Loucy (cell line): ENCODE measurements at regions not wholly inside any gene's neighbourhood (a gene's known extent, or its start where the extent isn't known, plus 50 kb on each side); places are given as distances from the start of the nearest gene placed in this dataset.

Experiments
- H2AFZ ChIP-seq: fragments of 200-600 bp; sonication (generic); 2 replicates; pipeline ENCODE4 v1.6.0; 2016; ENCODE audit warnings: antibody characterized with exemption, mild to moderate bottlenecking, low read length, moderate library complexity
- H3F3A ChIP-seq: fragments of 200-600 bp; 2 replicates; pipeline ENCODE4 v1.6.0; 2016; ENCODE audit warnings: antibody characterized with exemption, low read depth, mild to moderate bottlenecking
- H3K27me3 ChIP-seq: fragments of 200-600 bp; sonication (generic); 2 replicates; pipeline ENCODE4 v1.6.1; 2014; ENCODE audit warnings: low read length, mild to moderate bottlenecking; ENCODE audit not compliant: insufficient read depth, poor library complexity, severe bottlenecking
- H3K36me3 ChIP-seq: fragments of 200-600 bp; sonication (generic); 2 replicates; pipeline ENCODE4 v1.6.1; 2016; ENCODE audit warnings: low read length; ENCODE audit not compliant: insufficient read depth
- H3K4me1 ChIP-seq: fragments of 200-600 bp; sonication (generic); 2 replicates; pipeline ENCODE4 v1.5.1; 2014; ENCODE audit warnings: low read length, mild to moderate bottlenecking; ENCODE audit not compliant: insufficient read depth, poor library complexity, severe bottlenecking
- H3K4me2 ChIP-seq: fragments of 200-600 bp; sonication (generic); 2 replicates; pipeline ENCODE4 v1.6.0; 2014; ENCODE audit warnings: antibody characterized with exemption, low read length, low read depth, mild to moderate bottlenecking; ENCODE audit not compliant: poor library complexity, severe bottlenecking
- H3K4me3 ChIP-seq: fragments of 200-600 bp; sonication (generic); 2 replicates; pipeline ENCODE4 v1.5.1; 2014; ENCODE audit warnings: low read length, mild to moderate bottlenecking, mixed read lengths; ENCODE audit not compliant: poor library complexity, severe bottlenecking
- H3K79me2 ChIP-seq: fragments of 200-600 bp; sonication (generic); 2 replicates; pipeline ENCODE4 v1.6.1; 2014; ENCODE audit warnings: low read length; ENCODE audit not compliant: insufficient read depth
- H3K9ac ChIP-seq: fragments of 200-600 bp; sonication (generic); 2 replicates; pipeline ENCODE4 v1.6.0; 2014; ENCODE audit warnings: mild to moderate bottlenecking, low read depth, low read length, moderate library complexity; ENCODE audit not compliant: poor library complexity, severe bottlenecking
- H3K9me2 ChIP-seq: fragments of 200-600 bp; sonication (generic); replicated peaks from 2 replicates; pipeline ENCODE4 v1.6.1; 2016; ENCODE audit warnings: low read depth, low read length, mixed read lengths
- H3K9me3 ChIP-seq: fragments of 200-600 bp; sonication (generic); 2 replicates; pipeline ENCODE4 v1.6.1; 2014; ENCODE audit warnings: mild to moderate bottlenecking, antibody characterized with exemption, low read length, low read depth; ENCODE audit not compliant: insufficient read depth
- H4K20me1 ChIP-seq: fragments of 200-600 bp; sonication (generic); 2 replicates; pipeline ENCODE4 v1.6.0; 2014; ENCODE audit warnings: antibody characterized with exemption, low read length, mild to moderate bottlenecking; ENCODE audit not compliant: insufficient read depth, poor library complexity, severe bottlenecking
- CTCF ChIP-seq: fragments of 200-600 bp; sonication (generic); conservative IDR thresholded peaks from 2 replicates; pipeline ENCODE4 v1.5.1; 2014; ENCODE audit warnings: mild to moderate bottlenecking, antibody characterized with exemption, low read length
- EZH2phosphoT487 ChIP-seq: fragments of 200-600 bp; IDR thresholded peaks from 2 replicates; pipeline ENCODE4 v1.6.1; 2018; ENCODE audit warnings: antibody characterized with exemption, mild to moderate bottlenecking, moderate library complexity, borderline replicate concordance

- Histone ChIP-seq H3K27me3 (no peaks in the 10 kb centered on the region), H3F3A (no peaks in the 10 kb centered on the region), H4K20me1 (no peaks in the 10 kb centered on the region), H3K9me2 (no peaks in the 10 kb centered on the region), H3K36me3 (no peaks in the 10 kb centered on the region), H3K4me3 (no peak overlapping the region), H3K4me1 (peaks cover 35% of the 10 kb centered on the region), H3K79me2 (peaks cover 13% of the 10 kb centered on the region; the same call in 1 of the 2 replicates), H2AFZ (no peak overlapping the region), H3K9ac (no peak overlapping the region), H3K4me2 (no peak overlapping the region), H3K9me3 (no peaks in the 10 kb centered on the region)
- TF ChIP-seq EZH2phosphoT487: no peak
- TF ChIP-seq CTCF: no peak
Measured at GRCh38 chr10:129028451-129028850, 438.6 kb upstream of the MGMT start.

GRCh38 chr10:129029051-129029450, 438.0 kb upstream of the MGMT start:
- Histone ChIP-seq H3K4me2 (no peak overlapping the region), H3K9me2 (no peaks in the 10 kb centered on the region), H4K20me1 (no peaks in the 10 kb centered on the region), H3K9me3 (no peaks in the 10 kb centered on the region), H3K9ac (no peak overlapping the region), H3K4me3 (no peak overlapping the region), H3K79me2 (peaks cover 15% of the 10 kb centered on the region; the same call in 1 of the 2 replicates), H3K36me3 (no peaks in the 10 kb centered on the region), H3K27me3 (no peaks in the 10 kb centered on the region), H3F3A (no peaks in the 10 kb centered on the region), H2AFZ (no peak overlapping the region), H3K4me1 (peaks cover 41% of the 10 kb centered on the region)
- no peak for TF ChIP-seq EZH2phosphoT487
- TF ChIP-seq CTCF: no peak

- no peaks in the 10 kb centered on the region for H3K9me3 ChIP-seq
- no peaks in the 10 kb centered on the region for H3K27me3 ChIP-seq
- H3F3A ChIP-seq: no peaks in the 10 kb centered on the region
- peaks cover 49% of the 10 kb centered on the region for H3K4me1 ChIP-seq
- H3K4me2 ChIP-seq: no peak overlapping the region
- H3K79me2 ChIP-seq: peaks cover 22% of the 10 kb centered on the region
- H3K9me2 ChIP-seq: no peaks in the 10 kb centered on the region
- no peaks in the 10 kb centered on the region for H3K36me3 ChIP-seq
- no peaks in the 10 kb centered on the region for H4K20me1 ChIP-seq
- TF ChIP-seq EZH2phosphoT487 (no peak), CTCF (no peak)
- no peak overlapping the region for H3K9ac ChIP-seq
- H3K4me3 ChIP-seq: no peak overlapping the region
- no peak overlapping the region for H2AFZ ChIP-seq
Measured at GRCh38 chr10:129029851-129030602, 437.0 kb upstream of the MGMT start.
